ENCODE measurements at regions not wholly inside any gene's neighbourhood (a gene's known extent, or its start where the extent isn't known, plus 50 kb on each side); places are given as distances from the start of the nearest gene placed in this dataset.

DNA sequence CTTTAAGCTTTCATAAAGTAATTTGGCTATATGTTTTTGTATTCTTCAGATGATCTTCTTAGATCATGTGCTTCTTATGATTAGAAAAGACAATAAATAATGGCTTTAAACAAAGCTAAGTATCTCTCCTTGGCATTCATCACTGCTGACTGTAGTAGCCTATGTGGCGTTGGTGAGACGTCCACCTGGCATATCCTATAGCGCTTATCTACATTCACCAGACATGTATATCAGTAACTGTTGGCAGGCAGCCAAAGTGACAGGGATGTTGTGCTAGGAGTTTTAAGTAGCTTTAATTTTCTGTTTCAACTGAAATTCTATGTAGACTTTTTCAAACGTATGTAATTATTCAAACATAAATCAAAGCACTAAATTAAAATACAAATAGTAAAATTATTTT, 276.4 kb downstream of the IL15 start:
- no peaks in the 10 kb centered on the region for H3K9me3 ChIP-seq (replicated peaks; ENCODE audit: control insufficient read depth, insufficient read depth, low read length)
- peak overlapping the region; percentile 2 for H3K4me2 ChIP-seq (ENCODE audit: insufficient read depth, low read length)
- BruUV-seq (replicated peaks): no TSS peak
- TF ChIP-seq CTCF (IDR thresholded peaks at IDR 0.05; ENCODE audit: extremely low read depth in 1 of 2, insufficient read depth in 1 of 2, low read depth in 1 of 2, low read length in 2 of 2) (no peak), EZH2 (IDR thresholded peaks at IDR 0.05; ENCODE audit: borderline replicate concordance, low read depth, low read length, severe bottlenecking) (no peak), POLR2A (IDR thresholded peaks at IDR 0.05; ENCODE audit: low read depth, low read length) (no peak), JUN (IDR thresholded peaks at IDR 0.05; ENCODE audit: borderline replicate concordance, insufficient read depth, insufficient read length, low read depth) (no peak), GATA2 (IDR thresholded peaks at IDR 0.05; ENCODE audit: insufficient read depth, insufficient read length, low read depth, low read length) (peak; percentile 77), MYC (IDR thresholded peaks at IDR 0.05; ENCODE audit: low read depth, low read length) (no peak), POLR2AphosphoS5 (IDR thresholded peaks at IDR 0.05; ENCODE audit: insufficient read depth, low read depth, low read length) (peak; percentile 48), FOS (IDR thresholded peaks at IDR 0.05; ENCODE audit: borderline replicate concordance, insufficient read depth, low read length) (peak; percentile 6), MAX (IDR thresholded peaks at IDR 0.05; ENCODE audit: insufficient read depth, insufficient read length) (no peak)
- H3K4me3 ChIP-seq (replicated peaks in 1 of 3; ENCODE audit: insufficient read depth in 1 of 3, low read depth in 1 of 3, low read length in 3 of 3): no peak overlapping the region
- no peaks in the 10 kb centered on the region for H3K36me3 ChIP-seq (ENCODE audit: control insufficient read depth in 2 of 2, extremely low read depth in 1 of 2, insufficient read depth in 2 of 2, low read length in 2 of 2)
- H3K27ac ChIP-seq (ENCODE audit: insufficient read depth, low read depth, low read length): peak overlapping the region; percentile 44
- no peaks in the 10 kb centered on the region for H4K20me1 ChIP-seq (replicated peaks; ENCODE audit: control insufficient read depth, extremely low read depth, insufficient read depth, low read length)
- no peaks in the 10 kb centered on the region for H3K9me1 ChIP-seq (replicated peaks; ENCODE audit: control insufficient read depth, extremely low read depth, insufficient read depth, low read length)
- H3K79me2 ChIP-seq (ENCODE audit: control insufficient read depth, insufficient read depth, low read length): no peaks in the 10 kb centered on the region
- ChIA-PET POLR2A (no interaction called here), CTCF (interaction anchor here (0.8 to 1.8 kb wide), 10 partner anchors 11 to 606 kb away, joined by 3 to 10 read pairs (median 4); no protein-coding TSS in a partner anchor)
- DNase-seq (ENCODE audit: low read depth, low spot score) (peak; percentile 97), FAIRE-seq (peak; percentile 90)
- dilution Hi-C loops (cut with MboI; ENCODE audit: extremely low pct_ligation_motif_present, low sequenced_read_pairs): no loop called here
- no peak overlapping the region for H2AFZ ChIP-seq (ENCODE audit: low read depth, low read length)
- no peaks in the 10 kb centered on the region for H3K27me3 ChIP-seq (ENCODE audit: control insufficient read depth in 2 of 2, insufficient read depth in 2 of 2, low read length in 2 of 2)
- H3K9ac ChIP-seq (replicated peaks; ENCODE audit: extremely low read depth, insufficient read depth, low read length): peak overlapping the region; percentile 26
- H3K4me1 ChIP-seq (ENCODE audit: control insufficient read depth, extremely low read depth, insufficient read depth, low read length): peaks cover 11% of the 10 kb centered on the region
- intact Hi-C loops (cut with micrococcal nuclease): loop anchor here (2.0 to 10.0 kb wide), 4 partner anchors 86 to 212 kb away; no protein-coding TSS in a partner anchor
